ENCODE measurements at regions not wholly inside any gene's neighbourhood (a gene's known extent, or its start where the extent isn't known, plus 50 kb on each side); places are given as distances from the start of the nearest gene placed in this dataset.

GRCh38 chr3:194082743-194083636 lies 53.0 kb upstream of the HES1 start:
- TF ChIP-seq CTCF (IDR thresholded peaks at IDR 0.05), result no peak
- DNase-seq (no peak), ATAC-seq (no peak)
- peaks cover 19% of the 10 kb centered on the region for H3K4me1 ChIP-seq (ENCODE audit: low read depth)
- intact Hi-C loops (cut with DNase I, micrococcal nuclease), result no loop called here
- no peaks in the 10 kb centered on the region for H3K9me3 ChIP-seq
- H3K4me3 ChIP-seq, result no peak overlapping the region
- no peaks in the 10 kb centered on the region for H3K36me3 ChIP-seq (ENCODE audit: low read depth)

GRCh38 chr3:194083637-194084224 lies 52.2 kb upstream of the HES1 start:
- no peak for TF ChIP-seq CTCF (IDR thresholded peaks at IDR 0.05)
- ATAC-seq, result no peak
- no peak for DNase-seq
- H3K4me1 ChIP-seq (ENCODE audit: low read depth), result peaks cover 19% of the 10 kb centered on the region
- intact Hi-C loops (cut with DNase I, micrococcal nuclease), result no loop called here
- no peak overlapping the region for H3K4me3 ChIP-seq
- no peaks in the 10 kb centered on the region for H3K9me3 ChIP-seq
- no peaks in the 10 kb centered on the region for H3K36me3 ChIP-seq (ENCODE audit: low read depth)

GRCh38 chr3:194084284-194084683 lies 51.7 kb upstream of the HES1 start:
- no peaks in the 10 kb centered on the region for H3K9me3 ChIP-seq
- peaks cover 19% of the 10 kb centered on the region for H3K4me1 ChIP-seq (ENCODE audit: low read depth)
- ATAC-seq (no peak), DNase-seq (no peak)
- no peaks in the 10 kb centered on the region for H3K36me3 ChIP-seq (ENCODE audit: low read depth)
- H3K4me3 ChIP-seq, result no peak overlapping the region
- TF ChIP-seq CTCF (IDR thresholded peaks at IDR 0.05), result no peak
- intact Hi-C loops (cut with DNase I, micrococcal nuclease), result no loop called here
